ENCODE measurements at regions not wholly inside any gene's neighbourhood (a gene's known extent, or its start where the extent isn't known, plus 50 kb on each side); places are given as distances from the start of the nearest gene placed in this dataset.

DNA sequence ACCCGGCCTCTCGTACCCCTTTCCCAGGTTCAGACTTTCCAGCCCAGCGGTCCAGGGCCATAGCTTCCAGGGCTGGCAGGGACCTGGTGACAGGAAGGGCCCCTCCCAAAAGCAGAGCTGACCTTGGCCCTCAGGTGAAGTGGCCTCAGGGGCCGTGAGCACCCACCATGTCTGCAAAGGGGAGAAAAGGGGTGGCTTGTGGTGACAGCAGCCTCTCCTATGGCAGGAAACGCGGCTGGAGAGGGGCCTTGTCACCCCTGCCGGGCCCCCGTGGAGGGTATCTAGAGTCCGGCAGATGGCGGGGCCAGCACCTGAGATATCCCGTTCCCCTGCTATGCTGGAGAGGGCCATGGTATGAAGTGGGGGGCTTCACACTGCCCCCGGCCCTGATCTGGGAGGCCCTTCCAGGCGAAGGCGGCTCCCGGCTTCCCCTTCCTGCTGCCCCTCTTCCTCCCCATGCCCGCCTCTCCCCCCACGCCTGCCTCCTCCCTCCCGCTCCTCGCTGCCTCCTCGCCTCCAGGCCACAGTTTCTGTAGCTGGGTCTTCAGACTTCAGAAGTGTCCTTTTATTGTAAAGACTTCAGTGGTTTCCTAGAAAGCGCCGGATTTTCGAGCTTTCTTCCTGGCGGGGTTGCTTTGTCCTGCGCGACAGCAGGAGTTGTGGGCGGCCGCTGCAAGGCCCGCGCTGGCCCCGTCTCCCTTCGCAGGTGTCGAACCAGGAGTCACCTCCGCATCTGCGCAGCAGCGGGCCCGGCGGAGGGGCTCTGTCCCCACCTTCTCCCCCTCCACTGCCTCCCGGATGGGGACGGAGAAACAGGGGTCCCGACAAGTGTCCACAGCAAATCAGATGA is 240.5 kb upstream of the MYT1L start:
- no peak overlapping the region for H3K4me3 ChIP-seq (ENCODE audit: low read depth, low read length)
- TF ChIP-seq, protein P1, sequence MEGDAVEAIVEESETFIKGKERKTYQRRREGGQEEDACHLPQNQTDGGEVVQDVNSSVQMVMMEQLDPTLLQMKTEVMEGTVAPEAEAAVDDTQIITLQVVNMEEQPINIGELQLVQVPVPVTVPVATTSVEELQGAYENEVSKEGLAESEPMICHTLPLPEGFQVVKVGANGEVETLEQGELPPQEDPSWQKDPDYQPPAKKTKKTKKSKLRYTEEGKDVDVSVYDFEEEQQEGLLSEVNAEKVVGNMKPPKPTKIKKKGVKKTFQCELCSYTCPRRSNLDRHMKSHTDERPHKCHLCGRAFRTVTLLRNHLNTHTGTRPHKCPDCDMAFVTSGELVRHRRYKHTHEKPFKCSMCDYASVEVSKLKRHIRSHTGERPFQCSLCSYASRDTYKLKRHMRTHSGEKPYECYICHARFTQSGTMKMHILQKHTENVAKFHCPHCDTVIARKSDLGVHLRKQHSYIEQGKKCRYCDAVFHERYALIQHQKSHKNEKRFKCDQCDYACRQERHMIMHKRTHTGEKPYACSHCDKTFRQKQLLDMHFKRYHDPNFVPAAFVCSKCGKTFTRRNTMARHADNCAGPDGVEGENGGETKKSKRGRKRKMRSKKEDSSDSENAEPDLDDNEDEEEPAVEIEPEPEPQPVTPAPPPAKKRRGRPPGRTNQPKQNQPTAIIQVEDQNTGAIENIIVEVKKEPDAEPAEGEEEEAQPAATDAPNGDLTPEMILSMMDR (IDR thresholded peaks at IDR 0.05; ENCODE audit: insufficient read depth, low read depth, low read length, missing control alignments) = no peak
- no peak for DNase-seq (ENCODE audit: low read depth)

DNA sequence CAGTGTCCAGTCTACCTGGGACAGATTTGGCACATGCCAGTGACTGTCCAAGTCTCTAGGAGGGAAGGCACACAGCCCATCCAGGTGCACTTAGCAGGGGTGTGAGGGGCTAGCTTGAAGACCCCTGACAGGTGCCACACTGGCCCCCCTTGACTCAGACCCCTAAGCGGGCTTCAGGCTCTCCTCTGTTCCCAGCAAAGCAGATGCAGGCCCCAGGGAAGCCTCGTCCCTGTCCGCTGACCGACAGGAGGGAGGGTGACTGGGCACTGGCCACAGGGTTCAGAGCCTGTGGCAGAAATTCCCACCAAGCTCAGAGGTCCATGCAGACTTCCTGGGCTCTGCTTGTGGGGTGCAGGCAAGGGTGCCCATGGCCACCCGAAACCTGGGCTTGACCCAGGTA is 239.8 kb upstream of the MYT1L start:
- DNase-seq (ENCODE audit: low read depth) = no peak
- no peak overlapping the region for H3K4me3 ChIP-seq (ENCODE audit: low read depth, low read length)
- TF ChIP-seq, protein P1 (IDR thresholded peaks at IDR 0.05; ENCODE audit: insufficient read depth, low read depth, low read length, missing control alignments) = no peak

DNA sequence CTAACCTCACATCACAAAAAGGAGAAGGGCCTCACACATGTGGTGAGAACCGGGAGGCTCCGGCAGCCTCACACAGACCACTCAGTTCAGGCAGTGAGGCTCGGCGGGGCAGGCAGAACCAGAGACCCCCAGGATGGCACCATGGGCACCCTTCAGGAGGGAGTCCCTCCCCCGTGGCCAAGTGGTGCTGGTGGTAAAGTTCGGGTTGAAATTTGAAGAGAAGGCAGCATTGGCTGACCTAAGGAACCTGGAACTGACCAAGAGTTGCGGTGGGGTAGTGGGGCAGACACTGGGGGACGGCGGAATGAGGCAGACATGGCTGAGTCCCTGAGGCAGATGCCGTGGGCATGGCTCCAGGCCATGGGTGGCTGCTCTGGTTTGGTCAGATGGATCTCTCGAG is 239.3 kb upstream of the MYT1L start:
- H3K4me3 ChIP-seq (ENCODE audit: low read depth, low read length) = no peak overlapping the region
- no peak for DNase-seq (ENCODE audit: low read depth)
- TF ChIP-seq, protein P1 (IDR thresholded peaks at IDR 0.05; ENCODE audit: insufficient read depth, low read depth, low read length, missing control alignments) = no peak

DNA sequence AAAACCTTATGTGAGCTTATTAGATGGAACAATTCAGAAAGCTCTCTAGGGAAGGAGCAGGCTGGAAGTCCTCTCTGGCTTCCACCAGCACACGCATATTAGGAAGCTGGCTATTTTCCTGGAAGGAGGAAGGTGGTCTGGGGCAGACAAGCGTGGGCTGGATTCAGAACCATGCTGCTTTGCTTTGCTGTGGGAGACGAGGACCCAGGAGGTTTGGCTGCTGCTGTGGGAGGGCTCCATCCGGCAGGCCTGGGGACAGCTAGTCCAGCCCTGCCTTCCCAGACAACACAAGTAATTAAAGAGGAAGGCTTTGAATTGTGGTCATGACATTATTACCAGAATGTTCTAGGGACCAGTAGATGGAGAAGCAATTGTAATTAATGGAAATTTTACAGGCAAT is 238.8 kb upstream of the MYT1L start:
- H3K4me3 ChIP-seq (ENCODE audit: low read depth, low read length) = no peak overlapping the region
- TF ChIP-seq, protein P1 (IDR thresholded peaks at IDR 0.05; ENCODE audit: insufficient read depth, low read depth, low read length, missing control alignments) = no peak
- DNase-seq (ENCODE audit: low read depth) = no peak

DNA sequence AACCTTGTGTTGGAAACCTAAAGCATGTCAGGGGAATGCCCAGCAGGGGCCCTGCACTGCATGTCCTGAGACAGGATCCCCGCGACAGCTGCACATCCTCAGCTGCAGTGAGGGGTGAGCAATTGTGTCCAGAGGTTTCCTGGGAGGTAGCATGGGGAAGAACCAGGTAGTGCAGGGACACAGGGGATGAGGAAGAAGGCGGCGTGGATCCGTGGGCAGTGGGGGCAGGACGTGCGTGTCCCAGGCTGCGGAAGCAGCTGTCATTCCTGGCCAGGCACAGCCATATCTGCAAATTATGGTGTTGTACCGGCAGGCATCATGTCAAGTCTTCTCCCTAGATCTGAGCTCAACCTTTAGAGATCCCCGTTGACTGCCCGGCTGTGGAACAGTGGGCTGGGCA is 238.2 kb upstream of the MYT1L start:
- TF ChIP-seq, protein P1 (IDR thresholded peaks at IDR 0.05; ENCODE audit: insufficient read depth, low read depth, low read length, missing control alignments) = no peak
- no peak overlapping the region for H3K4me3 ChIP-seq (ENCODE audit: low read depth, low read length)
- no peak for DNase-seq (ENCODE audit: low read depth)

DNA sequence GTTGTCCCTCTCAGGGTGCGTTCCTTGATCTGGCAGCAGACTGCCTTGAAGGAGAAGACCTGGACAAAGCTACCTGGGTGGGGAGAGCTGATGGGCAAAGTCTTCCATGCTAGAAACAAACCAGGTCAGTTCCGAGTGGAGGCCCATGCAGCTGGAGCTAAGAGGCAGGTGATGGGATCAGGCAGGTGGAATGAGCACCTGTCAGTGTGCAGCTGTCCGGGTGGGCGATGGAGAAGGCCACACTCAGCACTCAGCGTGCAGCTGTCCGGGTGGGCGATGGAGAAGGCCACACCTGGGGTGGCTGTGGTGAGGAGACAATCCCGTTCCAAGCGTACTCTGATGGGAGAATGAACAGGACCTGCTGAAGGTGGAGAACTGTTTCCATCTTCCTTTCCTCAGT is 237.3 kb upstream of the MYT1L start:
- no peak for DNase-seq (ENCODE audit: low read depth)
- TF ChIP-seq, protein P1 (IDR thresholded peaks at IDR 0.05; ENCODE audit: insufficient read depth, low read depth, low read length, missing control alignments) = no peak
- H3K4me3 ChIP-seq (ENCODE audit: low read depth, low read length) = no peak overlapping the region

DNA sequence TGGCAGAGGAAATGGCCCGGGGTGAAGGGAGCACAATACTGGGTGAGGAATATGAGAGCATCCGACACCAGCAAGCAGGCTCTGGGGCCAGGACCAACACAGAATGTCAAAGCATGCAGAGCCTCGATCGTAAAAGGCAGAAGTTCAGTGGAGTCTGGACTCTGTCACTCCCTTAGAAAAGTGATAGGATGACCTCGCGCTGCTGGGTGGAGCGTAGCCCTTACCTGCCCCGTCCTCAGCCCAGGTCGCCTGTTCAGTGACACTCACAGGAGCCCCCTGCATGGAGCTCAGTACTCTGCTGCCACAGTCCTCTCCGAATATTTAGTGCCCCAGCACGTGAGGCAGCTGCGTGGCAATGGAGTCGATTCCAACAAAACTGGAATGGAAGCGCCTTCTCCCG is 236.7 kb upstream of the MYT1L start:
- no peak overlapping the region for H3K4me3 ChIP-seq (ENCODE audit: low read depth, low read length)
- DNase-seq (ENCODE audit: low read depth) = no peak
- TF ChIP-seq, protein P1 (IDR thresholded peaks at IDR 0.05; ENCODE audit: insufficient read depth, low read depth, low read length, missing control alignments) = no peak
